ENCODE measurements at regions not wholly inside any gene's neighbourhood (a gene's known extent, or its start where the extent isn't known, plus 50 kb on each side); places are given as distances from the start of the nearest gene placed in this dataset.

- no peak for TF ChIP-seq CTCF (IDR thresholded peaks at IDR 0.05; ENCODE audit: control insufficient read depth, extremely low read depth, insufficient read depth)
- H3K4me3 ChIP-seq (ENCODE audit: low read depth, low read length), result no peak overlapping the region
- no peak for DNase-seq (ENCODE audit: low read depth)
These were observed 152.2 kb upstream of the RGS6 start for GRCh38 chr14:71780075-71780474.

- H3K4me3 ChIP-seq (ENCODE audit: low read depth, low read length), result no peak overlapping the region
- TF ChIP-seq CTCF (IDR thresholded peaks at IDR 0.05; ENCODE audit: control insufficient read depth, extremely low read depth, insufficient read depth), result no peak
- DNase-seq (ENCODE audit: low read depth), result no peak
These were observed 151.4 kb upstream of the RGS6 start for GRCh38 chr14:71780822-71781221.

GRCh38 chr14:71783088-71783487 is 149.1 kb upstream of the RGS6 start:
- no peak overlapping the region for H3K4me3 ChIP-seq (ENCODE audit: low read depth, low read length)
- no peak for DNase-seq (ENCODE audit: low read depth)
- no peak for TF ChIP-seq CTCF (IDR thresholded peaks at IDR 0.05; ENCODE audit: control insufficient read depth, extremely low read depth, insufficient read depth)

- DNase-seq (ENCODE audit: low read depth), result no peak
- H3K4me3 ChIP-seq (ENCODE audit: low read depth, low read length), result no peak overlapping the region
- TF ChIP-seq CTCF (IDR thresholded peaks at IDR 0.05; ENCODE audit: control insufficient read depth, extremely low read depth, insufficient read depth), result no peak
These were observed 148.4 kb upstream of the RGS6 start for GRCh38 chr14:71783786-71784185.

- no peak for TF ChIP-seq CTCF (IDR thresholded peaks at IDR 0.05; ENCODE audit: control insufficient read depth, extremely low read depth, insufficient read depth)
- DNase-seq (ENCODE audit: low read depth), result no peak
- H3K4me3 ChIP-seq (ENCODE audit: low read depth, low read length), result no peak overlapping the region
These were observed 143.2 kb upstream of the RGS6 start for GRCh38 chr14:71789005-71789404.

- TF ChIP-seq CTCF (IDR thresholded peaks at IDR 0.05; ENCODE audit: control insufficient read depth, extremely low read depth, insufficient read depth), result no peak
- H3K4me3 ChIP-seq (ENCODE audit: low read depth, low read length), result no peak overlapping the region
- DNase-seq (ENCODE audit: low read depth), result no peak
These were observed 132.4 kb upstream of the RGS6 start for GRCh38 chr14:71799841-71800240.

GRCh38 chr14:71800878-71801277 is 131.4 kb upstream of the RGS6 start:
- no peak for TF ChIP-seq CTCF (IDR thresholded peaks at IDR 0.05; ENCODE audit: control insufficient read depth, extremely low read depth, insufficient read depth)
- no peak overlapping the region for H3K4me3 ChIP-seq (ENCODE audit: low read depth, low read length)
- no peak for DNase-seq (ENCODE audit: low read depth)

All from LNCaP clone FGC (cell line).